ENCODE measurements at regions not wholly inside any gene's neighbourhood (a gene's known extent, or its start where the extent isn't known, plus 50 kb on each side); places are given as distances from the start of the nearest gene placed in this dataset.

- intact Hi-C loops (cut with DNase I; ENCODE audit: low total_unique reads): no loop called here
- H3K4me3 ChIP-seq: no peak overlapping the region
- H3K36me3 ChIP-seq: no peaks in the 10 kb centered on the region
- H3K27ac ChIP-seq: no peak overlapping the region
- no peaks in the 10 kb centered on the region for H3K4me1 ChIP-seq
- TF ChIP-seq POLR2A (IDR thresholded peaks at IDR 0.05) (no peak), CTCF (IDR thresholded peaks at IDR 0.05) (no peak)
- H3K9me3 ChIP-seq: no peaks in the 10 kb centered on the region
- no peak for DNase-seq
- no peaks in the 10 kb centered on the region for H3K27me3 ChIP-seq
These were observed 115.6 kb upstream of the ID2 start for GRCh38 chr2:8566155-8566670.

GRCh38 chr2:8566774-8567468 lies 114.9 kb upstream of the ID2 start:
- H3K4me1 ChIP-seq: no peaks in the 10 kb centered on the region
- no peaks in the 10 kb centered on the region for H3K9me3 ChIP-seq
- no peaks in the 10 kb centered on the region for H3K36me3 ChIP-seq
- TF ChIP-seq POLR2A (IDR thresholded peaks at IDR 0.05): no peak
- TF ChIP-seq CTCF (IDR thresholded peaks at IDR 0.05): no peak
- H3K27ac ChIP-seq: no peak overlapping the region
- intact Hi-C loops (cut with DNase I; ENCODE audit: low total_unique reads): no loop called here
- no peak for DNase-seq
- H3K27me3 ChIP-seq: no peaks in the 10 kb centered on the region
- H3K4me3 ChIP-seq: no peak overlapping the region

- no peak for DNase-seq
- no peaks in the 10 kb centered on the region for H3K27me3 ChIP-seq
- TF ChIP-seq POLR2A (IDR thresholded peaks at IDR 0.05) (no peak), CTCF (IDR thresholded peaks at IDR 0.05) (no peak)
- no peaks in the 10 kb centered on the region for H3K4me1 ChIP-seq
- H3K9me3 ChIP-seq: no peaks in the 10 kb centered on the region
- H3K4me3 ChIP-seq: no peak overlapping the region
- intact Hi-C loops (cut with DNase I; ENCODE audit: low total_unique reads): no loop called here
- H3K27ac ChIP-seq: no peak overlapping the region
- no peaks in the 10 kb centered on the region for H3K36me3 ChIP-seq
These were observed 114.2 kb upstream of the ID2 start for GRCh38 chr2:8567469-8568260.

GRCh38 chr2:8568543-8569302 lies 113.1 kb upstream of the ID2 start:
- Histone ChIP-seq H3K27me3 (no peaks in the 10 kb centered on the region), H3K4me3 (no peak overlapping the region), H3K9me3 (no peaks in the 10 kb centered on the region), H3K4me1 (no peaks in the 10 kb centered on the region), H3K27ac (no peak overlapping the region), H3K36me3 (no peaks in the 10 kb centered on the region)
- DNase-seq: no peak
- intact Hi-C loops (cut with DNase I; ENCODE audit: low total_unique reads): no loop called here
- TF ChIP-seq CTCF (IDR thresholded peaks at IDR 0.05): no peak
- TF ChIP-seq POLR2A (IDR thresholded peaks at IDR 0.05): no peak
